Astrocyte (in vitro differentiated cells and primary cell): ENCODE measurements at regions not wholly inside any gene's neighbourhood (a gene's known extent, or its start where the extent isn't known, plus 50 kb on each side); places are given as distances from the start of the nearest gene placed in this dataset.

Experiments
- CTCF ChIP-seq: IDR thresholded peaks from 2 replicates; pipeline ENCODE4 v1.5.1; 2011; ENCODE audit warnings: low read depth, mild to moderate bottlenecking, inconsistent platforms, low read length, moderate library complexity; ENCODE audit not compliant: insufficient read depth
- EZH2 ChIP-seq: IDR thresholded peaks from 2 replicates; pipeline ENCODE4 v1.6.1; 2012; ENCODE audit warnings: mild to moderate bottlenecking, low read length, inconsistent platforms; ENCODE audit not compliant: insufficient read depth

- TF ChIP-seq CTCF (no peak), EZH2 (no peak)
Measured at GRCh38 chr6:43843669-43844171, 73.7 kb downstream of the VEGFA start.
